A549 (cell line): ENCODE measurements at regions not wholly inside any gene's neighbourhood (a gene's known extent, or its start where the extent isn't known, plus 50 kb on each side); places are given as distances from the start of the nearest gene placed in this dataset.

Experiments
- POLR2A ChIP-seq: IDR thresholded peaks from 2 replicates; pipeline ENCODE4 v1.6.1; 2012; ENCODE audit warnings: mild to moderate bottlenecking, low read length
- RAD21 ChIP-seq, 2 experiments: fragments of >200 bp in 1 of 2; sonication (Bioruptor Twin) in 1 of 2; formaldehyde crosslinking in 1 of 2; IDR thresholded peaks in 1 of 2; conservative IDR thresholded peaks in 1 of 2; 2 replicates in 1 of 2; 3 replicates in 1 of 2; pipeline ENCODE4 v1.6.1; 2012 to 2018; ENCODE audit warnings: inconsistent platforms in 1 of 2

DNA sequence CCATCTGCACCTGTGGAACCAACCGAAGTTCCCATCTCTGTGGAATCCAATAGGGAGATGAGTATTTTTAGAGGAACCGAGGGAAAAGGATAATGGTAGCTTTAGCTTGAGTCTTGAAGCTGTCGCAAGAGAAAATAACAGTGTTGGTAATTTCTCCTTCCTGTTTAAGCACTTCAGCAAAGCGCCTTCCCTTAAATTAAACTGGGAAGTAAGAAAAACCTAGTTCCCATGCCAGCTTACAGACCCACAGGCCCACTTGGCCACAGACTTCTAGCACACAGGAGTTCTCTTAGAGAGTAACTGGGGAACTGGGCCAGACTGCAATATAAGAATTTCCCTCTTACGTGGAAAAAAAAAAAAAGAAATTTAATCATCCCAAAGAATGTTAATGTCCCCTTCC, 223.8 kb downstream of the EFCAB11 start:
- TF ChIP-seq POLR2A (no peak), RAD21 (conservative IDR thresholded peaks at IDR 0.05 in 1 of 2, IDR thresholded peaks at IDR 0.05 in 1 of 2) (no peak)
